ENCODE measurements at regions not wholly inside any gene's neighbourhood (a gene's known extent, or its start where the extent isn't known, plus 50 kb on each side); places are given as distances from the start of the nearest gene placed in this dataset.

- ChIA-PET CTCF (no interaction called here), POLR2A (no interaction called here)
- Histone ChIP-seq H3K4me1 (no peaks in the 10 kb centered on the region), H3K4me2 (no peak overlapping the region), H3K4me3 (no peak overlapping the region), H3K27ac (no peak overlapping the region), H3K9me3 (no peaks in the 10 kb centered on the region)
- DNase-seq (ENCODE audit: low read depth in 1 of 2, low spot score in 1 of 2) (no peak), FAIRE-seq (no peak), ATAC-seq (no peak)
- 5% methylated on average over 1 of the region's 1 CpG for WGBS (ENCODE audit: missing lambda C conversion rate)
- TF ChIP-seq FOSB (CRISPR knock-in tag; IDR thresholded peaks at IDR 0.05) (no peak), MYC (IDR thresholded peaks at IDR 0.05; ENCODE audit: borderline replicate concordance, low read length) (no peak), ESRRA (IDR thresholded peaks at IDR 0.05; ENCODE audit: borderline replicate concordance, low read length) (no peak), USF2 (IDR thresholded peaks at IDR 0.05) (no peak), CEBPB (IDR thresholded peaks at IDR 0.05) (no peak), BCL3 (IDR thresholded peaks at IDR 0.05) (no peak)
These were observed 660.1 kb upstream of the NRSN1 start for GRCh38 chr6:23465912-23466311.

GRCh38 chr6:23477586-23477985 lies 648.4 kb upstream of the NRSN1 start:
- ChIA-PET CTCF (no interaction called here), POLR2A (no interaction called here)
- DNase-seq (ENCODE audit: low read depth in 1 of 2, low spot score in 1 of 2) (no peak), FAIRE-seq (no peak), ATAC-seq (no peak)
- H3K4me1 ChIP-seq = no peaks in the 10 kb centered on the region
- no peak for TF ChIP-seq HOXA7 (CRISPR knock-in tag; IDR thresholded peaks at IDR 0.05)
- TF ChIP-seq RNF2 (IDR thresholded peaks at IDR 0.05; ENCODE audit: borderline replicate concordance, low read depth) = no peak
- TF ChIP-seq ZFP36 (IDR thresholded peaks at IDR 0.05; ENCODE audit: borderline replicate concordance, partially characterized antibody) = no peak
- TF ChIP-seq NPAS2 (CRISPR knock-in tag; IDR thresholded peaks at IDR 0.05; ENCODE audit: borderline replicate concordance) = no peak
- no peak for TF ChIP-seq MAFK (IDR thresholded peaks at IDR 0.05; ENCODE audit: partially characterized antibody)
- TF ChIP-seq E2F6 (IDR thresholded peaks at IDR 0.05; ENCODE audit: borderline replicate concordance, low read depth) = no peak
- no peak for TF ChIP-seq HOXB13 (CRISPR knock-in tag; IDR thresholded peaks at IDR 0.05; ENCODE audit: low read depth)
- H3K4me3 ChIP-seq = no peak overlapping the region
- no peaks in the 10 kb centered on the region for H3K9me3 ChIP-seq
- H3K4me2 ChIP-seq = no peak overlapping the region
- no peak overlapping the region for H3K27ac ChIP-seq
- 20% methylated on average over 3 of the region's 3 CpGs for WGBS (ENCODE audit: missing lambda C conversion rate)

DNA sequence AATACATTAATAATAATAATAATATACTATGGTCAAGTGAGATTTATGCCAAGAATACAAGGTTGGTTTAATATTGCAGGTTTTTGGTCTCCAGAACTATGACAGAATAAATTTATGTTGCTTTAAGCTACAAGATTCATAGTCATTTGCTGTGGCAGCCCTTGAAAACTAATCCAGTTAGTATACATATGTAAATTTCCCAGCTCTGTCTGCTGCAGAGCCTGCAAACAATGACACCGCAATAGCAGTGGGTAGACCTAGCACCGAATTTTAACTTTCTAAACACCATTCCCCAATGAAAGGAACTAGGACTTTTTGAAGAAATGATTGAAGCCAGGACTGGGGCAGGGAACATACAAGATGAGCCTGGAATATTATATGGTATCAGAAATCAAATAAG lies 647.7 kb upstream of the NRSN1 start:
- Histone ChIP-seq H3K4me2 (no peak overlapping the region), H3K9me3 (no peaks in the 10 kb centered on the region), H3K27ac (no peak overlapping the region), H3K4me1 (no peaks in the 10 kb centered on the region), H3K4me3 (no peak overlapping the region)
- ATAC-seq (no peak), DNase-seq (ENCODE audit: low read depth in 1 of 2, low spot score in 1 of 2) (no peak), FAIRE-seq (no peak)
- CTCF ChIA-PET = no interaction called here
- POLR2A ChIA-PET = no interaction called here
- 50% methylated on average over 2 of the region's 2 CpGs for WGBS (ENCODE audit: missing lambda C conversion rate)
- TF ChIP-seq ZNF302 (CRISPR knock-in tag; IDR thresholded peaks at IDR 0.05) = no peak
- no peak for TF ChIP-seq EHF (CRISPR knock-in tag; IDR thresholded peaks at IDR 0.05)
- no peak for TF ChIP-seq FOSB (CRISPR knock-in tag; IDR thresholded peaks at IDR 0.05)
- no peak for TF ChIP-seq ZC3H11A (IDR thresholded peaks at IDR 0.05)
- no peak for TF ChIP-seq RAD21 (conservative IDR thresholded peaks at IDR 0.05 in 1 of 2, IDR thresholded peaks at IDR 0.05 in 1 of 2)
- TF ChIP-seq MAFK (IDR thresholded peaks at IDR 0.05; ENCODE audit: partially characterized antibody) = no peak
- no peak for TF ChIP-seq REST (IDR thresholded peaks at IDR 0.05)
- no peak for TF ChIP-seq ELK1 (IDR thresholded peaks at IDR 0.05; ENCODE audit: low read depth, low read length)
- no peak for TF ChIP-seq HMGXB4 (CRISPR knock-in tag; IDR thresholded peaks at IDR 0.05; ENCODE audit: borderline replicate concordance)
- TF ChIP-seq RCOR1 (IDR thresholded peaks at IDR 0.05; ENCODE audit: low read depth, low read length) = no peak
- no peak for TF ChIP-seq HOXB13 (CRISPR knock-in tag; IDR thresholded peaks at IDR 0.05; ENCODE audit: low read depth)
- TF ChIP-seq EP300 (IDR thresholded peaks at IDR 0.05) = no peak
- TF ChIP-seq ZFP36 (IDR thresholded peaks at IDR 0.05; ENCODE audit: borderline replicate concordance, partially characterized antibody) = no peak
- TF ChIP-seq FOSL2 (IDR thresholded peaks at IDR 0.05) = no peak
- no peak for TF ChIP-seq FOSL2 (CRISPR knock-in tag; IDR thresholded peaks at IDR 0.05)
- no peak for TF ChIP-seq CBX8 (IDR thresholded peaks at IDR 0.05)
- TF ChIP-seq MAZ (IDR thresholded peaks at IDR 0.05; ENCODE audit: borderline replicate concordance, low read depth, low read length) = no peak

All from A549 (cell line).